Muscle of back (tissue), 3 donors: ENCODE measurements at regions not wholly inside any gene's neighbourhood (a gene's known extent, or its start where the extent isn't known, plus 50 kb on each side); places are given as distances from the start of the nearest gene placed in this dataset.

ENCODE experiments used
- DNase-seq, 3 donors: peaks; one replicate each; pipeline versions ENCODE4 v3.0.0 to v3.0.0-alpha.2; 2013

GRCh38 chr7:47148536-47149207, 433.2 kb downstream of the TNS3 start:
- peak in 1 of 3 donors; percentile 24 for DNase-seq

DNA sequence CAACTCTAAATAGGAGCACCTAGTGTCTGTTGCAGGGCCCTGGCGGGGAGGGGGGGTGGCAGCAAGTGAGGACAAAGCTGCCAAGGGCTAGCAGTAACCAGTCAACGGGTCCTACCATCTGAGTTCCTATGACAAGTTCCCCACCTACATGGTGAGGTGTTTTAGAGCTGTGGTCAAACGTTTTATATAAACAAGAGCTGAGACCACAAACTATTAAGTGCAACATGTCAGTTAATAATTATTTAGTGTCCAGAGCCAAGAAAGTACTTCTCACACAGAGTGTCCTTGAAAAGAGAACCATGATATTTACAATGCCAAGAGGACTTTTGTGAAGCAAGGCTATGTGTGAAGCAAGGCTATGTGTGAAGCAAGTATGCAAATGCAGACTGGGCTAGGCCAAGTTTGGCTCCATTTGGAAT, 434.7 kb downstream of the TNS3 start:
- DNase-seq: no peak

- no peak for DNase-seq
Observed at GRCh38 chr7:47145982-47146381, 435.9 kb downstream of the TNS3 start.

GRCh38 chr7:47145186-47145725, 436.7 kb downstream of the TNS3 start:
- DNase-seq: peak in 2 of 3 donors; percentile 33 to 71

DNA sequence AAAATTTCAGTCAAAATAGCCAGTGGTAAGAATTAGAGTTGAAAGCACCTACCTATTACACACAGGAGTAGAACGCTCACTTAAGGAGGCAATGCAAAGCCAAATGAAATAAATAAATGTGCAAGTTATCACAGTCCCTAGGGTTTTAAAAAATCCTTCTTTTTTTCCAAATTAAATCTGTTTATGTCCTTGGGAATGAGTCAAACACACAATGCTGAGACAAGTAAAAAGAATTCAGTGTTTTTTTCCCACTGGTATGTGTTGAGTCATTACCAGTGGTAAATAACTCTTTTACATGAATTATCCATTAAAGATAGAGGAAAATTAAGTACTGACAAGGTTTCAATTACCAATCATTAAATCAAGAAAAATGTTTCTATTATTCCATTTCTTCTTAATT, 438.6 kb downstream of the TNS3 start:
- DNase-seq: peak in 1 of 3 donors; percentile 73

- no peak for DNase-seq
Observed at GRCh38 chr7:47142867-47143175, 439.1 kb downstream of the TNS3 start.

GRCh38 chr7:47142169-47142866, 439.6 kb downstream of the TNS3 start:
- no peak for DNase-seq

DNA sequence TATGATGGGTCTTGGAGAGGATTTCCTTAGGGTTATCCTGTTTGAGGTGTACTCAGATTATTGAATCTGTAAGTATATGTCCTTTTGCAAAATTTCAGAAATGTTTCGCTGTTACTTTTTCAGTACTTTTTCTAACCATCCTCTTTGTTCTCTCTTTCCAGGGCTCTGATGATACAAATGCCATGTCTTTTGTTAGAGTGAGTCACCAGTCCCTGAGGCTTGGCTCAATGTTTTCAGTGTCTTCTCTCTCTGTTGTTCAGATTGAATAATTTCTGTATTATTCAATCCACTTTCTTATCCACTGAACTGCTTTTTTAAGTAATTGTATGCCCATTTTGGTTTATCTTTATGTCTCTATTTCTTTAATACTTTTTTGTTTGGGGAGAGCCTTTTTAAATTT, 449.4 kb downstream of the TNS3 start:
- no peak for DNase-seq

GRCh38 chr7:47128700-47129099, 453.2 kb downstream of the TNS3 start:
- DNase-seq: peak in 1 of 3 donors; percentile 28

- no peak for DNase-seq
Observed at GRCh38 chr7:47125529-47125928, 456.4 kb downstream of the TNS3 start.

DNA sequence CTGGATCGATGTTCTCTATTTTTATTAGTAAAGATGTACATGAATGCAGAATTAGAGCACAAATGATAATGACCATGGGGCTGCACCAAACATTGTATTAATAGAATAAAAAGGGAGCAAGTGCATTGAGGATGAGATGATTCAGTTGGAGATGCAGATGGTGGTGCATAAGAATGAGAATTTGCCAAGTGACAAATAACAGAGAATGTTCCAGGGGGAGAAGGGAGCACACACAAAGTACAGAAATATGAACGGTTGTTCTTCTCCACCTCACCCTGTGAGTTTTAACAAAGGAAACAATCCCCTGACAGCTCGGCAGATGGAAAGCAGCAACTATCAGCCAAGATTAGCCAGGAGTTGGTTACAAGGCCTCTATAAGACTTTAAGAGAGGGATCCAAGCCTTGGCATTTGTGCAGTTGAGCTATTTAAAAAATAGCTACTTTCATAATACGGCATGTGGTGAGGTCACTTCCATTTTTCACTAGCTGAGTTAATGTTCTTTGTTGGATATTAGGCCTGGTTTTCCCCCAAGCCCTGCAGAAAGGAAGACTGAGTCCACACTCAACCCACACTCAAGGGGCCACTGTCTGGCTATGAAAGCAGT, 462.5 kb downstream of the TNS3 start:
- DNase-seq: peak in 1 of 3 donors; percentile 32

DNA sequence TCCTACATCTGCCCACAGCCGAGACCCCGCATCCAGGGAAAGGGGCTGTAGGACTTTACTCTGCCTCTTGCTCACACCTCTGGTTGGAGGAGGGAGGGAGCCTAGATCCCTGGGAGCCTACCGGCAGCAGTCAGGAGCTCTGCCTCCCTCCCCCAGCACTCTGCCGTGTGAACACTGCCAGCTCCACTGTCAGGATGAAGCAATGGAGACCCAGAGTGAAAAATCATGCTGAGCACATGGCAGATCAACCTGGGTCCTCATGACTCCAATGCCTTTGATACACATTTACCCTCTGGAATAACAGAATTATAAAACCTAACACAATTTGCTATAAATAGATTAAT, 477.7 kb downstream of the TNS3 start:
- no peak for DNase-seq

DNA sequence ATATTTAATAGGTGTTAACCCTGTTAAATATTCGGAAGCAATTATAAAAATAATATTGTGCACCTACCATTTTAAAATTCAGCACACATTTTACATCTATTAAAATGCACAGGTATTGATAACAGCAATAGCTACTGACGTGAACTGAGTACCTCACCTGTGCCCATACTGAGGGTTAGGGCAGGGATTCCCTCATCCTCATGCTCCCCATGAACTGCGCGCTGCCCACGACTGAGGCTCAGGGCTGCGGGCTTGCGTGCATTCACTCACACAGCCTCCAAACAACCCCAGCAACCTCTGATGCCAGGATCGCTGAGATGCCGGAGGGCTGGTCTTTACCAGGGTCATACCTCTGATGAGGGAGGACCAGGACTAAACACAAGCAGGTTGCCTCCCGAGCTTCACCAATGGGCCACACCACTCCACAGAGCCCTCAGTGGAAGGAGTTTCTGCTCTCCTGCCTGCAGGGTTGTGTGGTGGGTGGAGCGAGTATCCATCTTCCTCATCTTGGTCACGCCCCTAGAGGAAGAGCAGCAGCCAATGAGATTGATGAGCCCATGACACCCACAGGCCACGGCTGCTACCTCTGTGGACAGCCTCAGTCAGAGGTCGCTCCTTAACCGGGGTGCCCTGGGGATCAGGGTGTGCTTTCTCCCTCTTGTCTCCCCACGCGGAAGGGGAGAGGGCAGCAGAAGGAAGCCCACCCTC, 478.3 kb downstream of the TNS3 start:
- no peak for DNase-seq

- peak in 1 of 3 donors; percentile 34 for DNase-seq
Observed at GRCh38 chr7:47102331-47102841, 479.5 kb downstream of the TNS3 start.

GRCh38 chr7:47100817-47101435, 481.0 kb downstream of the TNS3 start:
- peak in 2 of 3 donors; percentile 35 to 57 for DNase-seq

GRCh38 chr7:47100148-47100816, 481.6 kb downstream of the TNS3 start:
- peak in 1 of 3 donors; percentile 21 for DNase-seq

GRCh38 chr7:47097431-47097830, 484.5 kb downstream of the TNS3 start:
- DNase-seq: peak in 1 of 3 donors; percentile 16

DNA sequence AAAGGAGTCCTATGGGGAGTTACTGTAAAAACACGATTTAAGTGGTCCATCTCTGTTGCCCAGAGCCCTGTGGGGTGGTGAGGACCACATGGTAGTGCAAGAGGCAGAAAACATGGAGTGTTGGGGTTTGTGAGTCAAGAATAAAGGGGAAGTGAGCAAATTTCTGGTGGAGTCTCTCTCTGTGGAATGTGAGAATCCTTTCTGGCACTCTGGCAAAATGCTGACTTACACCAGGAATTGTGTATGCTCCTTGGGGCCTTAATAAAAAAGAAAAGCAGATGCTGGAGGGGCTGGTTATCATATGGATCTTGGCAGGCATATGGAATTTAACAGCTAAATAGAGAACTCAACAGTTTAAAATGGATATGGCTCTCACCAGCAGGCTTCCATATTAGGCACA, 486.0 kb downstream of the TNS3 start:
- DNase-seq: peak; percentile 38 to 90 (median 86)

- DNase-seq: no peak
Observed at GRCh38 chr7:47094462-47094861, 487.4 kb downstream of the TNS3 start.

DNA sequence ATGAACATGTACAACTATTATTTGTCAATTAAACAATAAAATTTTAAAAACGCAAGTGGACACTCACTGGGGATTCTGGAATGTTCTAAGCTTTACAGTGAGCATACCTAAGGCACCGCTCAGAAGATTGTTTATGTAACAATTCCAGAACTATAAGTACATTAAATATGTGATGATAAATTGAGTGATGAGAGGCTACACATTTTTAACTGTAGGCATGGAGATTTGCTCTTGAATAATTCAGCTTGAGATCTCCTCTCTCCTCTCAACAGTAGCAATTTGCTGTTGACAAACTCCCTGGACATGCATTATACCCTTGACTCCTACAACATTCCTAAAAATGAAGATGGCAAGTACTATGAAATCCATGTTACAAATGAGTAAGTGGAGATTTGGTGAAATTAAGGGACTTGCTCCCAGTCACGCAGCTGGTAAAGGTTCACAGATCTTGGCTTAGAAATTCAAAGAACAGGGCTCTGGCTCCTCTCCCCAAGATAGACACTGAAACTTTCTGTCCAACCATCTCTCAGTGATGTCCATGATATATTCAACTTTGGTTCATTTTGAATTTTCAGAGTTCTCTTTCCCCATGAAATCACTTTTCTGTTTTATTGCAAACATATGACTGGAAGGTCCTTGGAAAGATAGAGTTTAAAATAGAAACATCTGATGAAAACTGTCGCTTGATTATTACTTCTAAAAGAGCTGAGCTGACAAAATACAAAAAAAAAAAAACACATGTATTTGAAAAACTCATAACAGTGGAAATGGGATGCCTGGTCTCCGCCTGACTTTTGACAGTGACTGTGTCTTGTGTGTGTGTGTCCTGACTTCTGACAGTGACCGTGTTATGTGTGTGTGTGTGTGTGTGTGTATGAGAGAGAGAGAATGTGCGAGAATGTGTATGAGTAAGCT, 488.3 kb downstream of the TNS3 start:
- DNase-seq: peak; percentile 67 to 84 (median 82)
